NCI-H748 treated with DMSO at 0.1 percent for 48 hours (cell line): ENCODE measurements at regions not wholly inside any gene's neighbourhood (a gene's known extent, or its start where the extent isn't known, plus 50 kb on each side); places are given as distances from the start of the nearest gene placed in this dataset.

Source experiments
- DNase-seq: peaks from one replicate; lab custom pipeline; 2025; lab: John Stamatoyannopoulos, UW

DNA sequence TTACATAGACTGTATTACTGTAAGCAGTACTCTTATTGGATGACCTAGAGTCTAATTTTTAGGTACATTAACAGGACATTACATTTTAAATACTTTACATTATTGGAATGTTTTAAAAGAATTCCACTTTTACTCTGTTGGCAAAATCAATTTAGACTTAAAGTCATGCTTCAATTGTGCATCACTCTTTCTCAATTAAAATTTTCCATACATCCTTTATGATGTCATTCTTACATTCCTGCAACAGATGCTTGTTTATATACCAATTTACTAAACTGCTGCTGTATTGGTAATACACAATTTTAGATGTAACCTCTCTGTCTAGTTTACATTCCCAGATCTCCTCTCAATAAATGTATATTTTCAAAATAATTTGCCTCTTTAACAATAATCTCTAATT is 440.1 kb downstream of the ZEB2 start:
- no peak for DNase-seq

DNA sequence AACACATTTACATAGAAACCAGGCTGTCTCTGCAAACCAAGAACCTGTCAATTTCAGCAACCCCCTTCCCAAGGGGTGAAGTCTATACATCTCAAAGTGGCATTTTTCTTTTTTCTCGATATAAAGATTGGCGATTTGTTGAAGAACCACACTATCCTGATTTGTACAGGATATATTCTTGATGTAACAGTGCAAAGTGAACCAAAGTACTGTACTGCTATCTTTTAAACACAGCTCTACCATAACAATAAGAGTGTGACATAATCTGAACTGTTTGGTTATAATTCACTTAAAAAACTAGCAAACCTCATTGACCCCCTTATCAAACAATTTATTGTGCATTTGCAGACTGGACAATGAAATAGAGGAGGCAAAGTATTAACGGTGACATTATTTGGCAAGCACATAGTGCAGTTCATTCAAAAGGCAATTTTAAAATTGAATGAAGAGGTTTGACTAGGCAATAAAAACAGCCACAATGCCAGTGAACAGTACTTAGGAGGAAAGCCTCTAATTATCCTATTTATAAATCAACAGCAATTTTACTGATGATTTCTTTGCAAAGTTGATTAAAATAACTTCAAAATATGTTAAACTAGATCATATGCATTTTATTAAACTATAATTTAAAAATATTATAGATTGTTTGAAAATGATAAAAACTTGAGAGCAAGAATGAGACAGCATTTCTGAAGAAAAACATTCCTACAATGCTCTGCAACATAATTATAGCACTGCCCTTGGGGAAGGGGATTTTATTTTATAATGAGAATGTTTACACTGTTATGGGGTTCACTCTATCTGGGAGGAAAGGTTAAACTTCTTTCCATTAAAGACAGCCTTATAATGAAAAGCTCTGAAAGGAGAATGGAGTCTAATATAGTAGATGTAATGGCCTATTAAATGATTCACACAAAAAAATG is 440.9 kb downstream of the ZEB2 start:
- DNase-seq = peak; percentile 81

DNA sequence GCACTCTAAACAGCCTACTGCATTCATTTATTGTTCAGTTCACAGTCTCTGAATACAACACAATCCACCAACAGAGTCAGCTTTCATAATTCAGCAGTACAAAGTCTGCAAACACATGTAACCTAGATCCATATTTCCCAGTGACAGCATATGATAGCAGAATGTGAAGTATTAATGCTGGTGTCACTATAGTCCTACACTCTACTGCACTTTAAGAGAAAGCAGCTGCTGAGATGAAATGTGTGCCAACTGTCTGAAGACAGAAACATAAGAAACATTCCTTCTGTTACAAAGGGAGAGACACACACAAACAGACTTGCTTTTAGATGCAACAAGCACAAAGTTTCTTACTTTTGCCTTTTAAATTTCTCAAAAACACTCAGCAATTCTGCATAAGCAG is 441.8 kb downstream of the ZEB2 start:
- no peak for DNase-seq

DNA sequence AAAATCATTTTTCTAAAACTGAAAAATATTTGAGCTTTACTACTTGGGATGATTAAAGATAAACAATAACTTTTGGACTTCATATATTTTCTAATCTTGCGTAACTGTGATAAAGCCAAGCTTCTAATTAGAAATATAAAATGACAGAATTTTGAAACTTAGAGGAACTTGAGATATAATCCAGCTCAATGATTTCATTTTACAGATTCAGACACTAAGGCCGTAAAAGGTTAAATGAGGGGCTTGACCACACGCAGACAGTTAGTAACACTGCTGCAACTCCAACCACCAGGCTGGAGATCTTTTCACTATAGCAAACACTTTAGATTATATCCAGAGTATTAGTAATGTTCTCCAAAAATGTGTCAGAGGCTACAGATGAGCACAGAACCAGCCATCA is 445.5 kb downstream of the ZEB2 start:
- no peak for DNase-seq

DNA sequence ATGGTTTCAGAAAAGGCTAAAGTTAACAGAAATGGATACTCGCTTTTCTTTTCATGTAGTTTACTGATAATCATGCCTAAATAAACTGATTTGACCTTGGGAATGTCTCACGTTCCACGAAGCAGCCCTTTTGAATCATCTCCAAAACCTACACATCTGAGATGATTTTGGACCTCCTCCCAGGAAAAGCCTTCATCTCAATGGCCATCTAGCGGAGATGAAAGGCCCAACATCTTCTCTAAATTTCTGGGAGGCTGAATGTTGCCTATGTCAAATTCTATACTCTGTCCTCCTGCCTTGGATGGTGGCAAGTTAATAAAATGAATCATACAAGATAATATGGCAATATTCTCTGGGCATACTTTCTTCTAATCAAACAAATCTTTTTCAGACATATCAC is 448.5 kb downstream of the ZEB2 start:
- DNase-seq = no peak

DNA sequence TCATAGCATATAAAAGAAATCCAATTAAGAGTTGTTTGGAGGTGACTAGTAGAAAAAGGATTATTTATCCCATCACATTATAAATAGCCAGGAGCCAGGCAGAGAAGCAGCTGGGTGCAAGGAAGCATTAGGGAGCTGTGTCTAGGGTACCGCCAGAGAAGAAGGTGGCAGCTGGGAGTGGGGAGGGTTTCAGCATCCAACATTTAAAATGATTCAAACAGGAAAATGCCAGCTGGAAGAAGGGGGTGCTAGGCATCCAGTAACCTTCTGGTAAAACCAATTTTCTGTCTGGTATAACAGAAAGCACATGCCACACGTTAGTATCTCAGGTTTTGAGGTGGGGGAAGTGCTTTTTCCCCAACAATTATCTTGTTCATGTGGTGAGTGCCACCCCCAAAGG is 452.4 kb downstream of the ZEB2 start:
- DNase-seq = no peak

DNA sequence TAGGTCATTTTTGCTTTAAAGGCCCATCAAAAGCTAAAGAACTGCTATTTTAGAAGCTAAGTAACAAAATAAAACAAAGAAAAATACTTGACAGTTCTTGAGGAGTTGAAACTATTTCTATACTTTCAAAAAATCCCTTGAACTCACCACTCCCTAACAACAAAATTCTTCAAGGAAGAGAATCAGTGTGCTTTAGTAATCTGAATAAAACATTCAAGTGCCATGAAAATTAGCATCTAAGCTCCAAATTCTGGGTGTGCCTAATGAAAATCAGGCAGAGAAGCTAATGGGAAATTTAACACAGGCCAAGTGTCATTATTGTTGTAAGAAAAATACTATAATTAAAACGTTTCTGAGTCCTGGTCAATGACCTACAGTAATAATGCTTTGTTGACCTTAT is 456.3 kb downstream of the ZEB2 start:
- no peak for DNase-seq

DNA sequence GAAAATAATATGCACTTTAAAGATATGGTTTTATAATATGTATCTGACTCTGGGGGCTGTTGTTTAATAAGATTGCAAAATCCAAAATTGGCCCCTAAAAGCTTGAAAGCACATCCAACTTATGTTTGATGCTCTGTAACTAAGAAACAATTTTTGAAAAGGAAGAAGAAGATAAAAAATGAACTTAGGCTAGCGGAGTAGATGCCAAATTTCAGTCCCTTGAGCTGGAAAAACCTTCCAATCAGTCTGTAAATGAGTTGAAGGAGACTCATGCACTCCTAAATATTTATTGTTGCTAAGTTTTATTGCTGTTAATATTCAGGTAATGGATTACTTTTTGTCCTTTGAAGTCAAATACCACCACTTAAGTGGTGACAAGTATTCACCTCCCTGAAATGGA is 465.0 kb downstream of the ZEB2 start:
- no peak for DNase-seq

DNA sequence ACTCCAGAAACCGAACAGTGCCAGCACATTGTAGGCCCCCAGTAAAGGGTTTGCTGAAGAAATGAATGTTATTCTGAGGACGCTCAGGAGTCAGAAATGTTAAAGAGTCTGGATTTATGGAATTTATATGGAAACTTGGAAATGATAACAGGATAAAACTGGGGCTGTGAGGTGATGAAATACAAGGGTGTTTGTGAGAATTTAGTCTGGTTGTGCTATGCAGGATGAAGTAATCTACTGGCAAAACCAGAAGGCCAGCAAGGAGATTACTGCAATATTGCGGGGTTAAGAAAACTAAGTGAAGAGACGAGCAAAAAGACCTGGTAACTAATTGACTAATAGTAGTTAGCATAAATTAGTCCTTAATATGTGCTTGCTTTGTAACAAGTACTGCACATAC is 467.8 kb downstream of the ZEB2 start:
- DNase-seq = no peak

DNA sequence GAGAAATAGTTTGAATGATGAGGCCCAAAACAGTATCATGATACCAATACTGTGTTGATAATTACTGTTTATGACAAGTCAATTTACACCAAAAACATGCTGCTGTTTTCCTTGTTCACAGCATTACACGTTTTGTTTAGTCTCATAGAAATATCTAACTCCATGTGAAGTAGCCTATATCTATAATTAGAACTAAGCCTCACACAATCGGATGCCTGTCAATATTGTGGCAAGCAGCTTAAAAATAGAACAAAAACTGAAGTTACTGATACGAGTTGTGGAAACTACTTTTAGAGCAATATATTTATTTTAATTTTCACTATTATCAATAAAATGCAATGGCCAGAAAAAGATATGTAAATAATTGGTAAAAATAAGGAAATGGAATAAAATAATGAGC is 470.8 kb downstream of the ZEB2 start:
- no peak for DNase-seq

DNA sequence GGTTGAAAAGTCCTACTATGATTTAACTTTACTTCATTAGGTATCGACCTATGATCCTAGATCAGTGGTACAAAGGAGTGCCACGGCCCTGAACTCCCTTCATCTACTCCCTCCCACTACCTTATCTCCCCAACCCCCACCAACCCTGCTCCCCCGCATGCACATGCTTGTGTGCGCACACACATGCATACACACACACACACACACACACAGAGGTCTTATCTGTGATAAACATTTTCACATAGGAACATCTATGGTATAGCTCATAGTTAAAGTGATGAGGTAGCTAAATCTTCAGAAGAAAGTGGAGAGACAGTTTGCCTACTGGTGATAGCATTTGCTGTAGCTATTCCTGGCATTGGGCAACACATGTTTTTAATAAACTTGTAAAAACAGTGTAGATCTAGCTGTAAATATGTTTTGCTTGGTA is 471.3 kb downstream of the ZEB2 start:
- no peak for DNase-seq

DNA sequence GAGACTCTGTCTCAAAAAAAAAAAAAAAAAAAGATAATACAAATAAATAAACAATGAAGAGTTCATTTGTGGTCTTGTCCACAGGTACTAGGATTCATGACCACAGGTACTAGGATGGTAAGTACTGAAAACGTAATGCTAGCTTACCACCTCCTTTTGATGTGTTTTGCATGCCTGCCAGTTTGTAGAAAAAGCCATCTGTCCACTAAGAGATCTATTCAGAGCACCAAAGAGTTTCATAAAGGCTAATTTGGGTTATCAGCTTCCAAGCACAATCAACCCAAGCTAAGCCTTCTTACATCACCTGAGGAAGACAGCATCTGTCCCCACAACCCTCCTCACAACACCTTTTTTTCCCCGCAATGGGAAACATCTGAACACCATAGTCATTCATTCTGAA is 477.2 kb downstream of the ZEB2 start:
- no peak for DNase-seq

DNA sequence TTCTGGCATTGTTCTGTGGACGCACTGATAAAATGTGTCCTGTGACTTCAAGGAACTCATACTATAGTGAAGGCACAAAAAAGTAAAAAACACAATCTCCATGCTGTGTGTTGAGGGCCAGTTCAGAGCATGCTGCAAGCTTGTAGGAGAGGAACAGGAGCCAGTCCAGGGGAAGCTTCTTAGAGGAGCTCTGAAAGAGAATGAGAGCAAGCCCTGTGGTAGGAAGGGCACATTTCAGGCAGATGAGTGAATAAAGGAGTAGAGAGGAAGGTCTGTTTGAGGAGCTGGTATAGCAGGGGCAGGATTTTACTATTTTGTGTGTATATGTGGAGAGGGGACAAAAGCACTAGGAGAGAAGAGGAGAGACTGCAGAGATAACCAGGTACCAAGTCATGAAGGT is 478.3 kb downstream of the ZEB2 start:
- no peak for DNase-seq

DNA sequence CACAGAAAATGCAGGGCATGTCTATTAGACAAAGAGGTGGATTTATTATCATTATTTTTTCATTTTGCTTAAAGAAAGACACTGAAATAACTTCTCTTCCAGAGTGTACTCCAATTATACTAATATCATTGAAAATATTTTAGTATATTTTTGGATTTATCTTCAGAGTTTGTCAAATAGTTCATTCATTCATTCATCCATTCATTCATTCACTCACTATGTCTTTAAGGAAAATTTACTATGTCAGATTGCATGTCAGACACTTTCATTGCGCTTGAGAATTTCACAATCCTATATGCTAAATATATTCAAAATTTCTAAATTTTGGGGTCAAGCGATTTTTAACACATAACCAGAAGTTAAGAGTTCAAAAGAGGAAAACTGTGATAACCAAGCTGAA is 479.1 kb downstream of the ZEB2 start:
- no peak for DNase-seq

DNA sequence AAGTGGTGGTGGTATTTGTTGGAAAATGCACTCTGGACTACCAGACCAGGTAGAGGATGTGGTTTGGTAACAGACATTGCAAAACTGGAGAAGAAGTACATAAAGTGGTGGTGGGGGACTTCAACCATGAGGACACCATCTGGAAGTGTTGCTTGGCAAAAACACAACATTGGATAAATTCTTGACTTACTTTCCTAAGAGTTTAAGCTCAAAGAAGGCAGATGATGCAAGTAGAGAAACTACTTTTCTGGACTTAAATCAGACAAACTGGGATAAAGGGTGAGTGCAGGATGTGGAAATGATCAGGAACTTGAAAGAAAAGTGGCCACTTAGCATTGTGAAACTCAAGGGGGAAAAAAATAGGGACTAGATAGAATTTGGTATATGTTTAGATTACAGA is 487.4 kb downstream of the ZEB2 start:
- DNase-seq = no peak

DNA sequence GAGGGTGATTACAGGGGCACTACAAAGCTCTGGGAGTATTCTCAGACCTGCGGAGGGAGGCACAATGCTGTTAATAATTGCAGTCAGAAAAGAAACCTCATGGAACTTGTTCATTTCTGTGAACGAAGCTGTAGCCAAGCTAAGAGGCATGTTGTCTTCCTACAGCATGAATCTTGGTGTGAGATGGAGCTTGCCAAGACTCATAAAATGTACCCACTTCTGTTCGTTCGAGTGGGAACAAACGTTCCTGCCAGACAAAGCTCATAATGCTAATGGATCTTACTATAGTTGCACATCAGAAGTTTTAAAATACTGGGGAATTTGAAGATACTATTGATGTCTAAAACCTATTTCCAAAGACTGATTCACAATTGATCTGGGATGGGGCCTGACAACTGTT is 489.1 kb downstream of the ZEB2 start:
- DNase-seq = no peak

DNA sequence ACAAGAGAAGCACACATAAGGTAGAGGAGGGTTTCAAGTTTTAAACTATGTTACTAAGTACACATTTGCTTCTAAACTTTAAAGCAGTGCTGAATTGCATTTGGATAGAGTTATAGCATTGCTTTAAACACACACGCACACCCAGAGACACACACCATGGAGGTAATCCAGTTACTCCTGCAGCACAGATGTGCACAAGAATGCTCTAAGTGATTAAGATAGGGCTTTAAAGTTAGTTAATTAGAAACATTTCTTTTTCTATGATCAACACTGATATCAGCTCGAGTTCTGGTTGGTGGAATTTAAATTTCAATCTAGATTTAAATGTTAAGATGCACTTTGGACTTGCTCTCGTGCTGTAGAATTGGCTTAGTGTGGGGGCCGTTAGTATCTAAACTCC is 492.3 kb downstream of the ZEB2 start:
- DNase-seq = no peak

DNA sequence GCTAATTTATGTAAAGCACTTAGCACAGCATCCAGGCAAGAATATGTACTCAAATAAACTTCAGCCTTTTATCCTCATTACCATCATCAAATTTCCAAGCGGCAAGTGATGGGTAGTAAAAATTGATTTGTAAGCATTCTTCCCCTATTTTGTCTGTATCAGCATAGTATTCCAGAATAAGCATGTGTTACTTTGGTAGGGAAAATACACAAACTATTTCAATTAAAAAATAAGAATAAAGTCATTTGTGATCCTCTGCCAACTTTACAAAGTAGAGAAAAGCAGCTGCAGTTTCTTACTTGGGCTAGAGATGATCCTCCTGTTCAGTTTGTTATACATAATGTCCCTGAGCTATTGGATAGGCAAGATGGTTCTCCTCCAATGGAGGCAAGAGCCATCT is 493.2 kb downstream of the ZEB2 start:
- no peak for DNase-seq

DNA sequence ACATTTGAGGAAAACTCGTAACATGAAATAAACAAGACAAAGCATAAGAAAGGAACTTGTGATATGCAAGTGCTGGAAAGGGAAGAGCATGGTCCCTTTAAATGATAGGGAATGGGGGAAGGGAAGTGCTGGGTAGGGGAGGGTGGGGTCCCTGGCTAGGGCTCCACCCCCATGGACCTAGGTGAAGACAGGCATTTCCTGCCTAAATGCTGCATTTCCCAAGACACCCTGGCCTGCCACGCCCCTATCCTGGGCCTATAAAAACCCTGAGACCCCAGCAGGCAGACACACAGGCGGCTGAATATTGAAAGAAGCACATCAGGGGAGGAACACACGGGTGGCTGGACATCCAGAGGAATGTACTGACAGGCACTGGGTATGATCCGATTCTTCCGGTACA is 499.9 kb downstream of the ZEB2 start:
- no peak for DNase-seq

DNA sequence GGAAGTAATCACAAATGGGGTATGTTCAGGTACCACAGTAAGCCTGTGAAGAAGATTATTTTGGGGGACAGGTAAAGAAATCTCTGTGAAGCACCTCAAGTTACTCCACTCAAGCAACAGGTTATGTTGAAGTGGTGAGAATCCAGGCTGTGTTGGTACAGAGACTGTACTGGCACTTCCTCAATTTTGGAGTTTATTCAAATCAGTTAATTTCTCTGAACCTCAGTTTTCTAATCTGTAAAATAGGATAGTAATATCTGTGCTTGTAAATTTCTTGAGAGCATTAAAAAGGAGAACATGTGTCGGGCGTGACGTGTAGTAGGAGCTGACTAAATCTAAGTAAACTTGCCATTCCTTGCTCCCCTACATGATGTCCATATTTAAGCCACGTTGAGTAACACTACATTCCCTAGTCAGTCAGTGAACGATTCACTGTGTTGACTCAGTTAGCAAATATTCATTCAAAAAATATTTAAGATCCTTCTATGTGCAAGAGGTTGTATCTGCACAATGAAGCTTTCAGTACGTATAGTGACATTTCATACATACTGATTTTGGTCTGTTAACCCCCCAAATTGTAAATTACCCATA is 504.2 kb downstream of the ZEB2 start:
- DNase-seq = no peak

DNA sequence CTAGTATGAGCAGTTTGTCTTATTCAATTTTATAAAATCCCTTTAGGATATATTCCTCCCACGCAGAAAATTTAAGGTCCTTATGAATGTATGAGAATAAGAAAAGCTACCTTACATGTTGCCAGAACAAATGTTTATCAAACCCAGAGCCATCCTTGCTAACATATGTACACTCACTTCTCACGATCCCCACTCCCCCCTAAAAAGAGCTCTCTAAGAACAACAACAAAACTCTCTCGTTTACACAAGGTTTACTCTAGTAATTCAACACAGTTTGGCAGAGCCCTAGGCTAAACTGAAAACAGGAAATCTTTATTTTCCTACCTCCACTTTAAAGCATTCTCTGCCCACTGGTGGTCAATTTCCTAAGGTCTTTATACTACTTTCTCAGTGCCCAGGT is 504.9 kb downstream of the ZEB2 start:
- no peak for DNase-seq

DNA sequence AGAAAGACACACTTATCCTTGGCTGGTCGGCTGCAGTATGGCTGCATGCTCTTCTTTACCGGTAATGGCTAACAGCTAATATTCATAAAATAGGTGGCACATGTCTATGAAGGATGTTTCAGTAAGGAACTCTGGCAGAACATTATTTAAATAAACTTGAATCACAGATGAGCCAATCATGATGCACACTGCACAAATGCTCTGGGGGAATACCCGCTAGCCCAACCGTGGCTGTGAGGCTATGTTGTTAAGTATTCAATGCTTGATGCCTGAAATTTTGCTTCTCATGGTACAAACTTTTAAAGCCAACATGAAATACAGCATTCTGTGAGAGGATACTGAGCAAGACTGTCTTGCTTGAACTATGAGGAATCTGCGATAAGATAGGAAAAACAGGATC is 505.8 kb downstream of the ZEB2 start:
- DNase-seq = no peak

DNA sequence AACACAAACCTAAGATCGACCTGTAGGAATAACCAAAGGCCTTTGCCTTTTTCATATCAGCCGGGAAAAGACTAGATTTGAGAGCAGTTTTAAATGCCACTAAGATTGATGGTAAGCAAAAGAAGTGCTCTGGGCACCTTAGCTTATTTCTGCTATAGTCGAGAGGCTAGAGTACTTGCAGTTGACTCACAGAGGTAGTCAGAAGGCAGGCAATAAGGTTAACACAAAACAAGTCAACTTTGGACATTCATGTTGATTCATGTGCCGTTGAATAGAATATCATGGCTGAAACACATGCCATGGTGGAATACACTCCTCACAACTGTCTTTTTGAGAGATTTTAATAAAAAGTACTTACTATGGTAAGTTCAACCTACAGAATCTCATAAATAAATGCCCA is 507.6 kb downstream of the ZEB2 start:
- DNase-seq = no peak

DNA sequence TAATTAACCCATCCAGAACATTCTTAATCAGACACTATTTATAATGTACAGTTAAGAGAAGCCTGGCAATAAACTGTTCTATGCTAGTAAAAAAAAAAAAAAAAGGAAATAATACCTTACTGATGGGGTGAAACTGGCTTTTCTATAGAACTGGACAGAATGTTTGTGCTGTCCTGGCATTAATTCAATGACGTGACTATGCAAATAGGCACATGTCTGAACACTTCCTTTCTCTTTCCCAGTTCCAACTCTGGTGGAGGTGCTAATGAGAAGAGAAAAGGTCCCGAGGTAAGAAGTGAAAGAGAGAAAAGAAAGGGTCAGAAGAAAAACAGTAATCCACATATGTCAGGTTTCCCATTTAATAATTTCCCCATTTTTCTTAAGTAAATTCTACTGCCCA is 508.4 kb downstream of the ZEB2 start:
- no peak for DNase-seq
